Activated CD4-positive, alpha-beta T cell treated with anti-CD3 and anti-CD28 coated beads, Interleukin-2, amount 50 U/mL, for 16 hours (primary cell): ENCODE measurements at regions not wholly inside any gene's neighbourhood (a gene's known extent, or its start where the extent isn't known, plus 50 kb on each side); places are given as distances from the start of the nearest gene placed in this dataset.
"Not testable (repeated sequence)": the region's sequence is repeated elsewhere in the genome, so short reads cannot be mapped to it uniquely, and the experiment has no call there.

Source experiments
- DNase-seq: peaks from one replicate; pipeline ENCODE4 v3.0.0-alpha.2; 2020

DNA sequence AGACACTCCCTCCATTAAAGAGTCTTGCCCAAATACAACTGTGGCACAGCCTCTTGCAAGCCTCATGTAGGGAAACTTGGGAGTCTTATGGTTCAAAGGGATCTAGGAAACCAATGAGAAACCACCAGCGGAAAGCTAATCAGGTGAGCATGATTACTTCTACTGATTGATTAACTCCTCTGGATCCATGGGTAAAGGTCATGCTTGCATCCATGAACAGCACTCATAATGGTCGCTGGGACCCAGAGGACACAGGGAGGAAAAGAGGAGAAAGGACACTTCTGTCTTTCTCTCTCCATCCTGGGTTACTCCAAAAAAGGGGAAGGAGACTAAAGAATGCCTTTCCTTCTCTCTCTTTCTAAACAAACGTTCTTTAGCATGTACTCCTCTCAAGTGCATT, 1397.2 kb downstream of the LRFN5 start:
- DNase-seq, result no peak

DNA sequence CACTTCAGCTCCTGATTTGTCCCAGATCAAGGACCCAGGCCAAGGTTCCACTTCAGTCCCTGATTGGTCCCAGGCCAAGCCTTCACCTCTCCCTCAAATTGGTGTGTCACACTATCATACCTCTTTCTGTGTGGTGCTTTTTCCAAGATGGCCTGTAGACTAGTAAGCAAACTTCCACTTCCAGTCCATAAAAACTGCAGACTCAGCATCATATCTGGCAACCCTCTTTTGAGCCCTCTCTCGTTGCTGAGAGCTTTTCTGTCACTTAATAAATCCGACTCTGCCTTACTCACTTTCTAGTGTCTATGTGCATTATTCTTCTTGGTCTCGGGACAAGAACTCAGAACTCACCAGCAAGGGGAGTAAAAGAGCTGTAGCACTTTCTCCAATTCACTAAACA, 1395.1 kb downstream of the LRFN5 start:
- no peak for DNase-seq

- no peak for DNase-seq
These were observed 1387.5 kb downstream of the LRFN5 start for GRCh38 chr14:42994051-42994736.

DNA sequence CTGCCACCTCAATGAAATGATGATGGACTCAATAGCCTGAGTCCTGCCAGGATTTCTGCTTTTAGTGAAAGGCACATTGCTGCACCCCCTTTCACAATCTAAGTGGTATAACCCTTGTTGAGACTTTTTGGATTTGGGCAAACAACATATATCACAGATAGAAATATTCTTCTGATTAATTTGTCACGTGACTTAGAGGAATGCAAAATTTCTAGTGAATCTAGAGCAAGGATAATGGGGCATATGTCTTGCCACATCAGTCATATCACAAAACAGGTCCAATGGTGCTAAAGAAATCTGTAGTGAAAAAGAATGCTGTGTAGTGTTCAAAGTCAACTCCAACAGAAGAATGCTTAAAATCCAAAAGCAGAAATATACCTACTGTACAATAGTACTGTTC, 1386.3 kb downstream of the LRFN5 start:
- no peak for DNase-seq

- DNase-seq, result no peak
These were observed 1373.7 kb downstream of the LRFN5 start for GRCh38 chr14:42980419-42980818.

DNA sequence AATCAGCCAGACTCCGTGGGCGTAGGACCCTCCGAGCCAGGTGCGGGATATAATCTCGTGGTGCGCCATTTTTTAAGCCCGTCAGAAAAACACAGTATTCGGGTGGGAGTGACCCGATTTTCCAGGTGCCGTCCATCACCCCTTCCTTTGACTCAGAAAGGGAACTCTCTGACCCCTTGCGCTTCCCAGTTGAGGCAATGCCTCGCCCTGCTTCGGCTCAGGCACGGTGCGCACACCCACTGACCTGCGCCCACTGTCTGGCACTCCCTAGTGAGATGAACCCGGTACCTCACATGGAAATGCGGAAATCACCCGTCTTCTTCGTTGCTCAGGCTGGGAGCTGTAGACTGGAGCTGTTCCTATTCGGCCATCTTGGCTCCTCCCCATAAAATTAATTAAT, 1366.5 kb downstream of the LRFN5 start:
- not testable (repeated sequence) for DNase-seq

DNA sequence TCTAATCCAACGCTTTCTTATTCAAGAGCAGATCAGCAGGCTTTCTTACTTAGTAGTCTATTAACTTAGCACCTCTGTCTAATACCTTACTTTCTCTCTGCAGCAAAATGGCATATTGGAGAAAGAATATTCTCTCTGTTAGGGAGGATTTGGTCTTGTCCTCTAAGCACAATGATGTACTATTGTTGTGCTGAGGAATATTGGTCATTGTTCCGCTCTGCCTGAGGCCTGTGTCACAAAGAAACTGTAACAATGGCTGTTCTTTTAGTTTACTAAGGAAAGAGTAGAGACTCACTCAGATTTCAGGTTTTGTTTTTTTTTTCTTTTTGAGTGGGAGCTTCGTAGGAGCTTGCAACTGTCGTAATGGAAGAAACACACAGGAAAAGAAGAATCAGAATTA, 1358.8 kb downstream of the LRFN5 start:
- no peak for DNase-seq

DNA sequence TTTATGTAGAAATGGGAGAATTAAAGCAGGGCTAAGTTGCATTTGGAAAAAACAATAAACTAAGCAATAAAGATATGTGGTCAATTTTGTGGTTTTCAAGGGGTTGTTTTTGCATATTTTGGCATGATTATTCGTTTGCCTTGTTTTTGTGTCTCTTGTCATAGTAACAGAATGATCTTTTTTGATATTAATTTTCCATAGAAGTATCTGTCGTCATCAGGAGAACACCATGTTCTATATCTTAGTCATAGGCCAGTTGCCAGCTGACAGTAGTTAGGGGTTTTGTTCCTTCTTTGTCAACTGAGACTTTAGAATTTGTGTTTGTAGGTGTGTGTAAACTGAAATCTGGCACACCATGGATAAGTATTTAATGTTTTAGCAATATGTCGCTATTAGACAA, 1354.8 kb downstream of the LRFN5 start:
- no peak for DNase-seq

GRCh38 chr14:42950363-42950762, 1343.7 kb downstream of the LRFN5 start:
- no peak for DNase-seq

- no peak for DNase-seq
These were observed 1341.3 kb downstream of the LRFN5 start for GRCh38 chr14:42947991-42948390.

DNA sequence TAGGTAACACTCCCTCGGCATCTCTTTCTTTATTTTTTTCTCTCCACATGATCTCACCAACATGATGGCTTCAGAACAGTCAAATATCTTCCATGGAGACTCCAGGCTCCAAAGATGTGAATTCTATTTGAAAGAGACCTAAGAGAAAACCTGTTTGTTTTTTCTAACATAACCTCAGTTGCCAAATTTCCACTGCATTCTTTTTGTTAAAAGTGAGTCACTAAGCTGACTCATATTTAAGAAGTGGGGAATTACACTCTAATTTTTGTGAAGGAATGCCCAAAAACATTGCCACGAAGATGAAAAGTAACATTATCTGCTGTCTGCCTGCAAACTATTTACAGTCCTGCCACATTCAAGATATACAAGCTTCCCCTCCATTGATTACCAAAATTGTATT, 1337.6 kb downstream of the LRFN5 start:
- DNase-seq, result no peak

DNA sequence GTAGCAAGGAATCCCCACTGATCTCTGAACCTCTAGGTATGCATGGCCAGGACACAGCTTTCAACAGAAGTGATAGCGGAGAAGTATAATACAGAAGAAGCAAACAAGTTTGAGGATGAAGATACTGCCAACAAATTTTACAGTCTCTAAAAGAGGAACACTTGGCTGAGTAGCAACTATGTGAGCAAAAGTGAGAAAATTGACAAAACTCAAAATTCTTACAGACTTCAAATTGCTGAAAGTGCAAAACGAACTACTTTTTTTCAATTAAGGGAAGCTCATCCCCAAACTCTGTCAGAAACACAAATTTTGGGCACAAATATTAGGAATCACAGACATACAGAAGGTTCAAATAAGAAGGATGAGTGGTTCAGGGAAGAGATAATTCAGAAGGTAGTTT, 1324.6 kb downstream of the LRFN5 start:
- DNase-seq, result no peak

DNA sequence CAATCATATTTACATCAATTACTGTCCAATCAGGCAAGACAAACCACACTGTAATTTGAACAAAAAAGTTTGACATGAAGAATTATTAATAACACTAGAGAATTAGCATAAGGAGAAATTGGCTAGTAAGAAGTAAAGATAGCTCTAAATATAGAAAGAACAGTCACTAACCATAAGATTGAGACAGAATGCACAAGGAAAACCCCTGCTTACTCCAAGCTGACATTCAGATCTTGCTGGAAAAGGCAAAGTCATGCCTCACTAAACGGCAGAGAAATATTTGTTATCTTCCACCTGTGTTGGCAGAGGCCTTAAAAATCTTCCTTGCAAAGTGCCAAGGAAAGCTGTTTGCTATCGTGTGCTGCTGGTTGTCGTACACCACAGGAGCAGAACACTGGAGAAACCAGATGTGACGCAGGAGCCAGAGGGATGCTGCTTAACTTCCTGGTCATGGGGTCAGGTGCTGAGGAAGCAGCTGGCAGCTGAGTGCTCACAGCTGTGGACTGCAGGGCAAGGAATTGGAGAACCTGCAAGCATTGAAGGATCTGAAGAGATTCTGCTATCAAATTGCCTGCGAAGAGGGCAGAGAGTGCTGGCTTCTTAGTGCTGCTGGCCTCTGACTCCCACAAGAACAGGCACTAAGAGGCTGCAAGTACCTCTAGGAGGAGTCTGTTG, 1323.3 kb downstream of the LRFN5 start:
- DNase-seq, result no peak

GRCh38 chr14:42927313-42927712, 1320.6 kb downstream of the LRFN5 start:
- DNase-seq, result no peak

DNA sequence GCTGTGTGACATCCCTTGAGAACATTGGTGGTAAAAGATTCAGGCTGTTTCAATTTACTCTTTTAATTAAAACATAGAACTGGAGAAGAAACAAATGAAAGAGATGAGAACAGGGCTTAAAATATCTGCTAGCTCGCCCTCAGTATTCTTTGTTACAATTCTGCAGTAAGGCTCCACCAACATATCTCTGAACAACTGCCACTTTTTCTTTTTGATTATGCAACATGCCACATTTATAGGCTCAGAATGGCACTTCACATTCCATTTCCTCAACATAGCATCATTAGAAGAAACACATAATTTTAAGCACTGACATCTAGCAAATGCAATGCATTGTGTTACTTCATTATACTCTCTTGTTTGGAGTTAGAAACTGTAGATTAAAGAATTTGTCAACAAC, 1315.2 kb downstream of the LRFN5 start:
- DNase-seq, result no peak

DNA sequence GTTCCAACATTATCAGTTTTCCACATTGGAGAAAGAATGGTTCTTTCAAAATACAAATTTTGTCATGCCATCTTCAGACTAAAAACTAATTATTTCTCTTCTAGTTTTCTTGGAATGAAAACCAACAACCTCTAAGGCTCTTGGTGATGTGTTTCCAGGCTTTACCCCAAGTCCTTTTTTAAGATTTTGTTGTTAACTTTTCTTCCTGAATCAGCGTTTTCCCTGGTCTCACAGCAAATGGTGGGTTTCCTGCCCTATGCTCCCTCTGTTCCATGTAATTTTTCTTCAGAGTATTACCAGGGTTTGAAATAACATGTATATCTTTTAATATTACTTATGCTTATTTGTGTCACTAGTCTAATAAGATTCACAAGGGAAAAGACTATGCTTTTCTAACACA, 1311.9 kb downstream of the LRFN5 start:
- no peak for DNase-seq

DNA sequence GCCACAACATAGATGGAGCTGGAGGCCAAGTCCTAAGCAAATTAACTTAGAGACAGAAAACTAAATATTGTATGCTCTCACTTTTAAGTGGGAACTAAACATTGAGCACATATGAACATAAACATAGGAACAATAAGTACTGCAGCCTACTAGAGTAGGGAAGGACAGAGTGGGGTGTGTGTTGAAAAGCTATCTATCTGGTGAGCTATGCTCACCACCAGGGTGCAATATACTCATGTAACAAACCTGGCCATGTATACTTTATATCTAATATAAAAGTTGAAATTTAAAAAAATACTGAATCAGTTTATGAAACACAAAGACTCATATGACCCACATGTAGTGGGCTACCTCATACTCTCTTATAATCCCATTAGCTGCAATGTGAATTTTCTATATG, 1305.0 kb downstream of the LRFN5 start:
- DNase-seq, result no peak

- no peak for DNase-seq
These were observed 1303.0 kb downstream of the LRFN5 start for GRCh38 chr14:42909659-42910058.

- DNase-seq, result no peak
These were observed 1286.5 kb downstream of the LRFN5 start for GRCh38 chr14:42893183-42893582.

DNA sequence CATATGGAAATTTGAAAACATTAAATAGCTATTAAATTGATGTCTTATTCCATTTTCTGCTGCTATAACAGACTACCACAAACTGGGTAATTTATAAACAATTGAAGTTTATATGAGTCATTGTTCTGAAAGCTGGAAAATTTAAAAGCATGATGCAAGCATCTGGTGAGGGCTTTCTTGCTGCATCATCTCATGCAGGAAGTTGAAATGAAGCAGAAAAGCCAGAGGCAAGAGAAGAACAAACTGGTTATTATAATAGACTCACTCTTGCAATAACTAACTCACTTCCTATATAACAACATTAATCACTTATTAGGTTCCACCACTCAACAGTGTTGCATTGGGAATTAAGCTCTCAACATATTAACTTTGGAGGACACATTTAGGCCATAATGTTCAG, 1277.4 kb downstream of the LRFN5 start:
- no peak for DNase-seq

DNA sequence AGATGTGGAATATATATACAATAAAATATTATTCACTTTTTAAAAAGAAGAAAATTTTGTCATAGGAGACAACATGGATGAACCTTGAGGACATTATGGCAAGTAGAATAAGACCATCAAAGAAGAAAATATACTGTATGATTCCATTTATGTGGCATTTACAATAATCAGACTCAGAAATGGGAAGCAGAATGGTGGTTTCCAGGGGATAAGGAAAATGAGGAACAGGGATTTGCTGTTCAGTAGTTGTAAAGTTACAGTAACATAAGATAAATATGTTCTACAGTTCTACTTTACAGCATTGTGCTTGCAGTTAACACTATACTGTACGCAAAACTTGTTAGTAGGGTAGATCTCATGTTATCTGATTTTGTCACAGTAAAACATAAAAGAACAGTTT, 1271.0 kb downstream of the LRFN5 start:
- DNase-seq, result no peak

DNA sequence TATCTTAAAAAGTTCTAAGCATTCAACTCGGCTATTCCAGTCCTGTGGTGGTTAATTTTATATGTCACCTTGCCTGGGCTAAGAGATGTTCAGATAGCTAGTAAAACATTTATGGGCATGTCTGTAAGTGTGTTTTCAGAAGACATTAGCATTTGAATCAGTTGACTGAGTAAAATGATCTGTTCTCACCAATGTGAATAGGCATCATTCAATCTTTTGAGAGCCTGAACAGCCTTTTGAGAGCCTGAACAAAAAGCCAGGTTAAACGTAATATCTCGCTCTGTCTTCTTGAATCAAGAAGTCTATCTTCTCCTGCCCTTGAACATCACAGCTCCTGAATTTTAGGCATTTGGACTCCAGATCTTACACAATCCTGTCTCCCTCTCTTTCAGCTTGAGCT, 1266.1 kb downstream of the LRFN5 start:
- no peak for DNase-seq

GRCh38 chr14:42869681-42870080, 1263.0 kb downstream of the LRFN5 start:
- DNase-seq, result no peak

- DNase-seq, result no peak
These were observed 1255.4 kb downstream of the LRFN5 start for GRCh38 chr14:42862114-42862513.

- no peak for DNase-seq
These were observed 1253.7 kb downstream of the LRFN5 start for GRCh38 chr14:42860371-42860770.
